ENCODE measurements at regions not wholly inside any gene's neighbourhood (a gene's known extent, or its start where the extent isn't known, plus 50 kb on each side); places are given as distances from the start of the nearest gene placed in this dataset.
"Not testable (repeated sequence)": the region's sequence is repeated elsewhere in the genome, so short reads cannot be mapped to it uniquely, and the experiment has no call there.

DNA sequence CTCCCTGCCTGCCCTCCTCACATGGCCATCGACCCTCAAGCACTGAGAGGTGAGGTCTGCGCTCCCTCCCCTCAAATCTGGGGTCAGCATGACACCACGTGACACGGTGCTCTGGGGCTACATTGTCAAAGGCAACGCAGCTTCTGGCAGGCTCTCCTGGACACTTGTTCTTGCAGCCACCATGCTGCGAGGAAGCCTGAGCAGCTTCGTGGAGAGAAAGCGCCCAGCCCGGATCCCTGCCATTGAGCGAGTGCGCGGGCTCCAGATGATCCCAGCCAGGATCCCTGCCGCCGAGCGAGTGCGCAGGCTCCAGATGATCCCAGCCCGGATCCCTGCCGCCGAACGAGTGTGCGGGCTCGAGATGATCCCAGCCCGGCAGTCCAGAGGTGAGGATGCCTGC, 70.9 kb upstream of the METRNL start:
- Histone ChIP-seq H3K18ac (ENCODE audit: low read length) (no peak overlapping the region), H3K4me1 (ENCODE audit: control insufficient read depth in 2 of 2, insufficient read depth in 1 of 2, low read depth in 1 of 2, low read length in 2 of 2) (peaks cover 0 to 2% of the 10 kb centered on the region in 2 donors), H3K36me3 (replicated peaks in 1 of 2; ENCODE audit: control insufficient read depth in 2 of 2, insufficient read depth in 2 of 2, low read length in 2 of 2) (peaks cover 3 to 13% of the 10 kb centered on the region in 2 donors), H2BK12ac (ENCODE audit: low read length) (no peak overlapping the region), H2BK120ac (ENCODE audit: low read depth, low read length) (no peak overlapping the region), H3K27ac (replicated peaks; ENCODE audit: low read length) (no peak overlapping the region), H2BK15ac (ENCODE audit: low read length) (no peak overlapping the region), H3K9me3 (replicated peaks in 1 of 2; ENCODE audit: control insufficient read depth in 2 of 2, insufficient read depth in 1 of 2, low read depth in 1 of 2, low read length in 2 of 2) (peaks cover 5 to 7% of the 10 kb centered on the region in 2 donors), H3K79me1 (ENCODE audit: low read depth, low read length) (no peaks in the 10 kb centered on the region), H2AFZ (ENCODE audit: low read length) (no peak overlapping the region), H3K27me3 (ENCODE audit: control insufficient read depth in 3 of 3, insufficient read depth in 3 of 3, low read depth in 1 of 3, low read length in 3 of 3) (no peaks in the 10 kb centered on the region), H4K91ac (ENCODE audit: low read depth, low read length, poor library complexity) (no peak overlapping the region), H4K8ac (ENCODE audit: low read depth, low read length) (no peak overlapping the region), H3K23ac (ENCODE audit: low read depth, low read length, poor library complexity) (peak overlapping the region; percentile 32), H3K4ac (ENCODE audit: low read length) (no peak overlapping the region), H2BK5ac (ENCODE audit: low read length) (no peak overlapping the region), H3K9ac (ENCODE audit: low read depth, low read length, poor library complexity) (peak overlapping the region; percentile 30), H2AK5ac (ENCODE audit: low read depth, low read length) (peak overlapping the region; percentile 72), H3K14ac (ENCODE audit: low read length) (no peak overlapping the region), H3K4me2 (ENCODE audit: insufficient read depth, low read length, poor library complexity, severe bottlenecking) (no peak overlapping the region), H3K4me3 (ENCODE audit: low read length in 2 of 2) (peak overlapping the region in 1 of 2 donors; percentile 19)
- no peak for DNase-seq (ENCODE audit: low spot score)
- WGBS, 2 donors (ENCODE audit: extremely low coverage in 2 of 2, insufficient read length in 2 of 2, insufficient replicate concordance in 1 of 2) = no CpG with 5 or more reads among the region's 23 CpGs

DNA sequence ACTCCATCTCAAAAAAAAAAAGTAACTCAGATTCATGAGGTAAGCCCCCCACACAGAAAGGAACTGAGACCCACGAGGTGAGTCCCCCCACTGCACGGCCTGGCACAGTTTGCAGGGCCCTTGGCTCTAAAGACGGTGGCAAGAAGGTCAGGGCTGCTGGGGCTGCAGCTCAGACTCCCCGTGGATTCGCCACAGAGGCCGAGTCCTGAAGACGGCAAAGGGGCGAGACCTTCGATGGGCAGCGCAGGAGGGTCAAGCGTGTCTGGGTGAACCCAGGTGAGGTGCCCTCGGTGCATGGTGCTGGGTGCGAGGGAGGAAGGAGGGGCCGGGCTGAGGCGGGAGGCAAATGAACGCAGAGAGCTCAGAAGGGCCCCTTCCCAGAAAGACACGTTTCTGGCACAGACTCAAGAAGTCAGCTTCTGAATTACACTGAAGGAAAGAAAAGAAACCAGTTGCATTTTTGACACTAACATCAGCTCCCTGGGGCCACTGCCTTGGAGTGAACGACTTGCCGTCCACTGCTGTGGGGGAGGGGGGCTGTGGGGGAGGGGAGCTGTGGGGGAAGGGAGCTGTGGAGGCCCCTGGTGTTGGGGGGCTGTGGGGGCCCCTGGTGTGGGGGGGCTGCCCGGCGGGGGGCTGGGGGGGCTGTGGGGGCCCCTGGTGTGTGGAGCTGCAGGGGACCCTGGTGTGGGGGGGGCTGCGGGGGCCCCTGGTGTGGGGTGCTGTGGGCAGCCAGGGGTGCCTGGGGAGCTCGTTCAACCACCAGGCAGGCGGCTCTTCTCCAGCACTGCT, 69.8 kb upstream of the METRNL start:
- Histone ChIP-seq H3K18ac (ENCODE audit: low read length) (peak overlapping the region; percentile 90), H3K4me1 (ENCODE audit: control insufficient read depth in 2 of 2, insufficient read depth in 1 of 2, low read depth in 1 of 2, low read length in 2 of 2) (peaks cover 0 to 2% of the 10 kb centered on the region in 2 donors), H2AK5ac (ENCODE audit: low read depth, low read length) (no peak overlapping the region), H3K23ac (ENCODE audit: low read depth, low read length, poor library complexity) (no peak overlapping the region), H4K91ac (ENCODE audit: low read depth, low read length, poor library complexity) (no peak overlapping the region), H3K27me3 (ENCODE audit: control insufficient read depth in 3 of 3, insufficient read depth in 3 of 3, low read depth in 1 of 3, low read length in 3 of 3) (no peaks in the 10 kb centered on the region), H2AFZ (ENCODE audit: low read length) (no peak overlapping the region), H3K14ac (ENCODE audit: low read length) (peak overlapping the region; percentile 78), H3K27ac (replicated peaks; ENCODE audit: low read length) (no peak overlapping the region), H3K36me3 (replicated peaks in 1 of 2; ENCODE audit: control insufficient read depth in 2 of 2, insufficient read depth in 2 of 2, low read length in 2 of 2) (peaks cover 3 to 13% of the 10 kb centered on the region in 2 donors), H2BK12ac (ENCODE audit: low read length) (no peak overlapping the region), H3K79me1 (ENCODE audit: low read depth, low read length) (no peaks in the 10 kb centered on the region), H2BK120ac (ENCODE audit: low read depth, low read length) (no peak overlapping the region), H3K4me3 (ENCODE audit: low read length in 2 of 2) (no peak overlapping the region), H3K4me2 (ENCODE audit: insufficient read depth, low read length, poor library complexity, severe bottlenecking) (no peak overlapping the region), H2BK5ac (ENCODE audit: low read length) (no peak overlapping the region), H3K4ac (ENCODE audit: low read length) (no peak overlapping the region), H3K9me3 (replicated peaks in 1 of 2; ENCODE audit: control insufficient read depth in 2 of 2, insufficient read depth in 1 of 2, low read depth in 1 of 2, low read length in 2 of 2) (peaks cover 5 to 7% of the 10 kb centered on the region in 2 donors), H2BK15ac (ENCODE audit: low read length) (no peak overlapping the region), H3K9ac (ENCODE audit: low read depth, low read length, poor library complexity) (no peak overlapping the region), H4K8ac (ENCODE audit: low read depth, low read length) (no peak overlapping the region)
- WGBS, 2 donors (ENCODE audit: extremely low coverage in 2 of 2, insufficient read length in 2 of 2, insufficient replicate concordance in 1 of 2) = no CpG with 5 or more reads among the region's 24 CpGs
- no peak for DNase-seq (ENCODE audit: low spot score)

DNA sequence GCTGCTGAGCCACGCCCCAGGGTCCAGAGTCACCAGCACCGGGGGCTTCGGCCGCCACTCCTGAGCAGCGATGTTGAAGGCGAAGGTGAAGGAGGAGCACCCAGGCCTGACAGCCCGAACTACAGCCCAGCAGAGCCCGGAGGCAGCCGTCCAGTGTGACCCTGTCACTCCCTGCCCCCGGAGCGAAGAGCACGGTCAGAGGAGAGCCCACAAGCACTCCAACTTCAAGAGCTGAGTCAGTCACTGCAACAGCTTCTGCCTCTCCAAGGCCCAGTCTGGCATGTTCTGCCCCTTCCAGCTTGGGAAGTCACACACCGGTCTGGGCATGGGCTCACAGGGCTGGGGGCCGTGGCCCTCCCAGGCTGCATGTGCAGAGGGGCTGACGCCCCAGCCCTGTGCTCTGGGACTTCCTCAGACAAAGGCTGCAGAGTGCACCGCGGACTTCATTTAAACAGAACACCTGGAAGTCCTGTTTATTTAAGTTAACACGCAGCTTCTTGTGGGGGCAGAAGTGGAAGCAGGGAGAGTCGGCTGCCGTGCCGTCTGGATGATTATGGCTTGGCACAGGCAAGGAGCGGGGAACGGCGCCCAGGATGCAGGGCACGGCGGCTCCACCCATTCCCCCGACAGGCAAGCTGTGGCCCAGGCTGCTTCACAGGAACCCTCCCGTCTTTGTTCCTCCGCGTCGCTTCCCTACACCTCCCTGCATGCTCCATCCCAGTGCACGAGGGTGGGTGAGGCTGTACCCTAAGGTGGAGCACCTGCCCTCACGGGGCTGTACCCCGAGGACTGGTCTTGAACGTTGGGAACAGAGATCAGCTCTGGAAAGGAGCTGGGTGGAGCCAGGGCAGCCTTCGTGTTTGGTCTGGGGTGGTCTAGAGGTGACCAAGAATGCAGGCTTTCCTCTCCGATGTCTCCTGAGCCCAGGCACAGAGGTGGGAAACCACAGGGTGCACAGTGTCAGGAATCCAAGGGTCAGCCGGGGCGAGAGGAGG, 68.9 kb upstream of the METRNL start:
- no peak overlapping the region for H3K4ac ChIP-seq (ENCODE audit: low read length)
- peaks cover 0 to 2% of the 10 kb centered on the region in 2 donors for H3K9me3 ChIP-seq (replicated peaks in 1 of 2; ENCODE audit: control insufficient read depth in 2 of 2, insufficient read depth in 1 of 2, low read depth in 1 of 2, low read length in 2 of 2)
- H3K9ac ChIP-seq (ENCODE audit: low read depth, low read length, poor library complexity) = peak overlapping the region; percentile 47
- H2BK120ac ChIP-seq (ENCODE audit: low read depth, low read length) = no peak overlapping the region
- H2BK15ac ChIP-seq (ENCODE audit: low read length) = no peak overlapping the region
- H3K27me3 ChIP-seq (ENCODE audit: control insufficient read depth in 3 of 3, insufficient read depth in 3 of 3, low read depth in 1 of 3, low read length in 3 of 3) = no peaks in the 10 kb centered on the region
- H2AK5ac ChIP-seq (ENCODE audit: low read depth, low read length) = peak overlapping the region; percentile 17
- no peak overlapping the region for H3K4me2 ChIP-seq (ENCODE audit: insufficient read depth, low read length, poor library complexity, severe bottlenecking)
- no peak overlapping the region for H3K23ac ChIP-seq (ENCODE audit: low read depth, low read length, poor library complexity)
- no peak overlapping the region for H4K8ac ChIP-seq (ENCODE audit: low read depth, low read length)
- H3K18ac ChIP-seq (ENCODE audit: low read length) = peak overlapping the region; percentile 59
- no peak for DNase-seq (ENCODE audit: low spot score)
- no CpG with 5 or more reads among the region's 39 CpGs for WGBS, 2 donors (ENCODE audit: extremely low coverage in 2 of 2, insufficient read length in 2 of 2, insufficient replicate concordance in 1 of 2)
- no peak overlapping the region for H2AFZ ChIP-seq (ENCODE audit: low read length)
- peaks cover 0 to 2% of the 10 kb centered on the region in 2 donors for H3K4me1 ChIP-seq (ENCODE audit: control insufficient read depth in 2 of 2, insufficient read depth in 1 of 2, low read depth in 1 of 2, low read length in 2 of 2)
- no peak overlapping the region for H4K91ac ChIP-seq (ENCODE audit: low read depth, low read length, poor library complexity)
- no peak overlapping the region for H3K27ac ChIP-seq (replicated peaks; ENCODE audit: low read length)
- peak overlapping the region; percentile 78 for H2BK5ac ChIP-seq (ENCODE audit: low read length)
- H3K4me3 ChIP-seq (ENCODE audit: low read length in 2 of 2) = peak overlapping the region in 1 of 2 donors; percentile 57
- peaks cover 0 to 4% of the 10 kb centered on the region in 2 donors for H3K36me3 ChIP-seq (replicated peaks in 1 of 2; ENCODE audit: control insufficient read depth in 2 of 2, insufficient read depth in 2 of 2, low read length in 2 of 2)
- no peaks in the 10 kb centered on the region for H3K79me1 ChIP-seq (ENCODE audit: low read depth, low read length)
- no peak overlapping the region for H2BK12ac ChIP-seq (ENCODE audit: low read length)
- peak overlapping the region; percentile 32 for H3K14ac ChIP-seq (ENCODE audit: low read length)

DNA sequence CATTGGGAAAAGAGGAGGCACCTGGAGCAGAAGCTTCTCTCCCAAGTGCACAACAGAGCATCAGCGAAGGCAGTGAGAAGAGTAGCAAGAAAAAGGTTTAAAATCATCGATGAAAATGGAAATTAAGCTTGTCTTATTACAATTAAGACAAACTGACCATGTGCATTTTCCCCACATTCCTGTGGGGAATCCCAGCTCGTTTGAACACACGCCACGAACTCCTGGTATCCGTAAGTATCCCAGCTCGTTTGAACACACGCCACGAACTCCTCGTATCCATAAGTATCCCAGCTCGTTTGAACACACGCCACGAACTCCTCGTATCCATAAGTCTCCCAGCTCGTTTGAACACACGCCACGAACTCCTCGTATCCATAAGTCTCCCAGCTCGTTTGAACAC, 67.7 kb upstream of the METRNL start:
- H3K14ac ChIP-seq (ENCODE audit: low read length); H4K8ac ChIP-seq (ENCODE audit: low read depth, low read length); H2AK5ac ChIP-seq (ENCODE audit: low read depth, low read length); H3K4me1 ChIP-seq (ENCODE audit: control insufficient read depth in 2 of 2, insufficient read depth in 1 of 2, low read depth in 1 of 2, low read length in 2 of 2); H3K36me3 ChIP-seq (replicated peaks in 1 of 2; ENCODE audit: control insufficient read depth in 2 of 2, insufficient read depth in 2 of 2, low read length in 2 of 2); H4K91ac ChIP-seq (ENCODE audit: low read depth, low read length, poor library complexity); H3K18ac ChIP-seq (ENCODE audit: low read length); H2BK120ac ChIP-seq (ENCODE audit: low read depth, low read length); H2BK12ac ChIP-seq (ENCODE audit: low read length); H2BK15ac ChIP-seq (ENCODE audit: low read length); H2AFZ ChIP-seq (ENCODE audit: low read length); H2BK5ac ChIP-seq (ENCODE audit: low read length); DNase-seq (ENCODE audit: low spot score); H3K27ac ChIP-seq (replicated peaks; ENCODE audit: low read length); H3K4me2 ChIP-seq (ENCODE audit: insufficient read depth, low read length, poor library complexity, severe bottlenecking); H3K23ac ChIP-seq (ENCODE audit: low read depth, low read length, poor library complexity); H3K27me3 ChIP-seq (ENCODE audit: control insufficient read depth in 3 of 3, insufficient read depth in 3 of 3, low read depth in 1 of 3, low read length in 3 of 3); H3K4ac ChIP-seq (ENCODE audit: low read length); H3K79me1 ChIP-seq (ENCODE audit: low read depth, low read length); H3K4me3 ChIP-seq (ENCODE audit: low read length in 2 of 2); H3K9ac ChIP-seq (ENCODE audit: low read depth, low read length, poor library complexity); H3K9me3 ChIP-seq (replicated peaks in 1 of 2; ENCODE audit: control insufficient read depth in 2 of 2, insufficient read depth in 1 of 2, low read depth in 1 of 2, low read length in 2 of 2): not testable (repeated sequence)
- WGBS, 2 donors (ENCODE audit: extremely low coverage in 2 of 2, insufficient read length in 2 of 2, insufficient replicate concordance in 1 of 2) = no CpG with 5 or more reads among the region's 19 CpGs
